ENCODE measurements at regions not wholly inside any gene's neighbourhood (a gene's known extent, or its start where the extent isn't known, plus 50 kb on each side); places are given as distances from the start of the nearest gene placed in this dataset.

DNA sequence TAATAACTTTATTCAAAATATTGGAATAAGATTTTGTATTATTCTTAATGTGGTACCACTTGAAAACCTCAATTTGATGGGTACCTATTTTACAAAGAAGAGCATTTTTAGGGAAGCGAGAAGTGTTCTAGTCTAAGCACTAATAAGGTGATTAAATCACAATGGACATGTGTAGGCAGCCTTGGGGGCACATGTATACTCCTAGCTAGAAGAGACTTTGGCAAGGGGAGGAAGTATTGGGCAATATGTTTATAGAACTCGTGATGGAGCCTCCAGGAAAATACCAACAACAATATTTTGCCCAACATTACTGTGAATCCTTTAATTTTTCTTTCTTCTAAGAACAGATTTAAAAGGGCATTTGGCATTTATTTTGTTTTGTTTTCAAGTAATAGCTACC, 280.3 kb downstream of the ADAMTS20 start:
- TF ChIP-seq, protein P1, sequence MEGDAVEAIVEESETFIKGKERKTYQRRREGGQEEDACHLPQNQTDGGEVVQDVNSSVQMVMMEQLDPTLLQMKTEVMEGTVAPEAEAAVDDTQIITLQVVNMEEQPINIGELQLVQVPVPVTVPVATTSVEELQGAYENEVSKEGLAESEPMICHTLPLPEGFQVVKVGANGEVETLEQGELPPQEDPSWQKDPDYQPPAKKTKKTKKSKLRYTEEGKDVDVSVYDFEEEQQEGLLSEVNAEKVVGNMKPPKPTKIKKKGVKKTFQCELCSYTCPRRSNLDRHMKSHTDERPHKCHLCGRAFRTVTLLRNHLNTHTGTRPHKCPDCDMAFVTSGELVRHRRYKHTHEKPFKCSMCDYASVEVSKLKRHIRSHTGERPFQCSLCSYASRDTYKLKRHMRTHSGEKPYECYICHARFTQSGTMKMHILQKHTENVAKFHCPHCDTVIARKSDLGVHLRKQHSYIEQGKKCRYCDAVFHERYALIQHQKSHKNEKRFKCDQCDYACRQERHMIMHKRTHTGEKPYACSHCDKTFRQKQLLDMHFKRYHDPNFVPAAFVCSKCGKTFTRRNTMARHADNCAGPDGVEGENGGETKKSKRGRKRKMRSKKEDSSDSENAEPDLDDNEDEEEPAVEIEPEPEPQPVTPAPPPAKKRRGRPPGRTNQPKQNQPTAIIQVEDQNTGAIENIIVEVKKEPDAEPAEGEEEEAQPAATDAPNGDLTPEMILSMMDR (IDR thresholded peaks at IDR 0.05; ENCODE audit: extremely low read depth in 1 of 2, insufficient read depth in 1 of 2, low read depth in 1 of 2, low read length in 2 of 2), result no peak
- TF ChIP-seq POLR2AphosphoS5 (IDR thresholded peaks at IDR 0.05; ENCODE audit: insufficient read depth, low read depth, low read length) (no peak), POLR2A (IDR thresholded peaks at IDR 0.05; ENCODE audit: low read depth, low read length) (no peak)

All from endothelial cell of umbilical vein (primary cell).